ENCODE measurements at regions not wholly inside any gene's neighbourhood (a gene's known extent, or its start where the extent isn't known, plus 50 kb on each side); places are given as distances from the start of the nearest gene placed in this dataset.

DNA sequence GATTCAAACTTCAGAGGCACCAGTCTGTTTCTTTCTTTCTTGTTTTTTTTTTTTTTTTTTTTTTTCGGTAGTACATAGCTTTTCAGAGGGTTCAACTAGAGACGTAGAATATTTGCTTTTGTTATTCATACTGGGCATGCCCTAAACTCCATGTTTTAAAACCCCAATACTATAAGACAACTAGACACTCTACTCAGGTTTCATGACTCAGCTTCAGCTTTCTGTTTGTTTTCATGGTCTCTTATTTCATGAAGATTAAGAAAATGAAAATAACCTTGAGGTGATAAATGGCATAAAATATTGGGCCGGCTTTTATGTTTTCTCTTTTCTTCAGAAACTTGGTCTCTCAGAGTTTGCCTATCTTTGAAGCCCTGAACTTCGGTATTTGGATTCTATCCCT is 2126.3 kb upstream of the ACO1 start:
- no peaks in the 10 kb centered on the region for H3K4me1 ChIP-seq (ENCODE audit: insufficient read depth, low read length)
- 3% methylated on average over 4 of the region's 4 CpGs for WGBS (ENCODE audit: low lambda C conversion rate)
- intact Hi-C loops (cut with micrococcal nuclease; ENCODE audit: unreplicated experiment), result no loop called here
- ATAC-seq (no peak), DNase-seq (ENCODE audit: low spot score) (no peak), FAIRE-seq (no peak)
- H4K20me1 ChIP-seq (ENCODE audit: insufficient read depth, low read length), result no peaks in the 10 kb centered on the region
- no peaks in the 10 kb centered on the region for H3K9me3 ChIP-seq (ENCODE audit: low read length)
- CTCF ChIA-PET (ENCODE audit: low intra/inter-chr PET ratio, low total read pairs), result no interaction called here
- POLR2A ChIA-PET, result no interaction called here
- no TSS peak for BruUV-seq (replicated peaks)
- TF ChIP-seq JUN (CRISPR knock-in tag; IDR thresholded peaks at IDR 0.05), result no peak
- TF ChIP-seq, protein P1, sequence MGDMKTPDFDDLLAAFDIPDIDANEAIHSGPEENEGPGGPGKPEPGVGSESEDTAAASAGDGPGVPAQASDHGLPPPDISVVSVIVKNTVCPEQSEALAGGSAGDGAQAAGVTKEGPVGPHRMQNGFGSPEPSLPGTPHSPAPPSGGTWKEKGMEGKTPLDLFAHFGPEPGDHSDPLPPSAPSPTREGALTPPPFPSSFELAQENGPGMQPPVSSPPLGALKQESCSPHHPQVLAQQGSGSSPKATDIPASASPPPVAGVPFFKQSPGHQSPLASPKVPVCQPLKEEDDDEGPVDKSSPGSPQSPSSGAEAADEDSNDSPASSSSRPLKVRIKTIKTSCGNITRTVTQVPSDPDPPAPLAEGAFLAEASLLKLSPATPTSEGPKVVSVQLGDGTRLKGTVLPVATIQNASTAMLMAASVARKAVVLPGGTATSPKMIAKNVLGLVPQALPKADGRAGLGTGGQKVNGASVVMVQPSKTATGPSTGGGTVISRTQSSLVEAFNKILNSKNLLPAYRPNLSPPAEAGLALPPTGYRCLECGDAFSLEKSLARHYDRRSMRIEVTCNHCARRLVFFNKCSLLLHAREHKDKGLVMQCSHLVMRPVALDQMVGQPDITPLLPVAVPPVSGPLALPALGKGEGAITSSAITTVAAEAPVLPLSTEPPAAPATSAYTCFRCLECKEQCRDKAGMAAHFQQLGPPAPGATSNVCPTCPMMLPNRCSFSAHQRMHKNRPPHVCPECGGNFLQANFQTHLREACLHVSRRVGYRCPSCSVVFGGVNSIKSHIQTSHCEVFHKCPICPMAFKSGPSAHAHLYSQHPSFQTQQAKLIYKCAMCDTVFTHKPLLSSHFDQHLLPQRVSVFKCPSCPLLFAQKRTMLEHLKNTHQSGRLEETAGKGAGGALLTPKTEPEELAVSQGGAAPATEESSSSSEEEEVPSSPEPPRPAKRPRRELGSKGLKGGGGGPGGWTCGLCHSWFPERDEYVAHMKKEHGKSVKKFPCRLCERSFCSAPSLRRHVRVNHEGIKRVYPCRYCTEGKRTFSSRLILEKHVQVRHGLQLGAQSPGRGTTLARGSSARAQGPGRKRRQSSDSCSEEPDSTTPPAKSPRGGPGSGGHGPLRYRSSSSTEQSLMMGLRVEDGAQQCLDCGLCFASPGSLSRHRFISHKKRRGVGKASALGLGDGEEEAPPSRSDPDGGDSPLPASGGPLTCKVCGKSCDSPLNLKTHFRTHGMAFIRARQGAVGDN (CRISPR knock-in tag; IDR thresholded peaks at IDR 0.05), result no peak
- TF ChIP-seq ZFX (CRISPR knock-in tag; IDR thresholded peaks at IDR 0.05; ENCODE audit: low read depth), result no peak
- no peak for TF ChIP-seq SMARCC2 (IDR thresholded peaks at IDR 0.05)
- no peak for TF ChIP-seq ZNF629 (CRISPR knock-in tag; conservative IDR thresholded peaks at IDR 0.05)
- TF ChIP-seq ZNF232 (CRISPR knock-in tag; IDR thresholded peaks at IDR 0.05; ENCODE audit: borderline replicate concordance), result no peak
- no peaks in the 10 kb centered on the region for H3K27me3 ChIP-seq (ENCODE audit: control insufficient read depth in 1 of 2, insufficient read depth in 2 of 2, low read length in 2 of 2)
- H3K27ac ChIP-seq (ENCODE audit: extremely low read length, insufficient read depth, low read length), result no peak overlapping the region
- H2AFZ ChIP-seq (ENCODE audit: low read length), result no peak overlapping the region
- H3K4me3 ChIP-seq (replicated peaks in 1 of 3; ENCODE audit: insufficient read depth in 1 of 3, low read depth in 2 of 3, low read length in 3 of 3), result no peak overlapping the region
- no peaks in the 10 kb centered on the region for H3K79me2 ChIP-seq (ENCODE audit: insufficient read depth, low read length)
- in situ Hi-C loops (cut with HindIII; ENCODE audit: extremely low pct_ligation_motif_present, low pct_unique_long_range_greater_than_20kb), result no loop called here
- no peak overlapping the region for H3K4me2 ChIP-seq (ENCODE audit: low read depth, low read length)
- no peaks in the 10 kb centered on the region for H3K36me3 ChIP-seq (replicated peaks in 1 of 2; ENCODE audit: control insufficient read depth in 1 of 2, insufficient read depth in 2 of 2, low read length in 2 of 2)
- H3K9ac ChIP-seq (ENCODE audit: insufficient read depth, low read depth, low read length), result no peak overlapping the region
